ENCODE measurements at regions not wholly inside any gene's neighbourhood (a gene's known extent, or its start where the extent isn't known, plus 50 kb on each side); places are given as distances from the start of the nearest gene placed in this dataset.

DNA sequence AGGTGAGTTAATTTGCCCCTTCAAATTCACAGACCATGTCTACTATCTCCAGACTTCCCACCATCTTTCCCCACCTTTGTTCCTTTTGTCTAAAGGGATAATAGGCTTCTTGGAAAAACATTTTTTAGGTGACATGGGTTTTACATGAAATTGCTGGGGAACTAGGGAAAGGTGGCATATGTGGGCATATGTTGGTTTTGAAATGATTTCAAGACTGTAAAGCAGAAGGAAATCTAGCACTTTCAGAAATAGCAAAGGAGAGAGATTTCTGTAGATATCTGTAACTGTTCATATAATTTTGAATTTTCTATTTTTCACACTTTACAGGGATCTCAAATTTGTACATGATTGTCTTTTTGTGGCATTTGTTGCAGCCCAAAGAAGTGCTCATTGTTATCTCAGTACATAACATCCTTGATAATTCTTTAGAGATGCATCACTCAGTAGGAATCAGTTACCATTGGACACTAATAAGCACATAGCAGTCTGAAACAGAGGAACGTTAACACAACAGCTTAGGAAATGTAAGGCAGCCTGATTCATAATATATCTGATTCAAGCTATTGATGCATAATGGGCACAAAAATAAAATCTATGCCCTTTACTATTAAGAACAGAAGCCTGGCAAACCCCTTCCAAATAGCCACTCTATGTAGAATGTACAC, 659.7 kb downstream of the CENPC start:
- TF ChIP-seq, protein P1, sequence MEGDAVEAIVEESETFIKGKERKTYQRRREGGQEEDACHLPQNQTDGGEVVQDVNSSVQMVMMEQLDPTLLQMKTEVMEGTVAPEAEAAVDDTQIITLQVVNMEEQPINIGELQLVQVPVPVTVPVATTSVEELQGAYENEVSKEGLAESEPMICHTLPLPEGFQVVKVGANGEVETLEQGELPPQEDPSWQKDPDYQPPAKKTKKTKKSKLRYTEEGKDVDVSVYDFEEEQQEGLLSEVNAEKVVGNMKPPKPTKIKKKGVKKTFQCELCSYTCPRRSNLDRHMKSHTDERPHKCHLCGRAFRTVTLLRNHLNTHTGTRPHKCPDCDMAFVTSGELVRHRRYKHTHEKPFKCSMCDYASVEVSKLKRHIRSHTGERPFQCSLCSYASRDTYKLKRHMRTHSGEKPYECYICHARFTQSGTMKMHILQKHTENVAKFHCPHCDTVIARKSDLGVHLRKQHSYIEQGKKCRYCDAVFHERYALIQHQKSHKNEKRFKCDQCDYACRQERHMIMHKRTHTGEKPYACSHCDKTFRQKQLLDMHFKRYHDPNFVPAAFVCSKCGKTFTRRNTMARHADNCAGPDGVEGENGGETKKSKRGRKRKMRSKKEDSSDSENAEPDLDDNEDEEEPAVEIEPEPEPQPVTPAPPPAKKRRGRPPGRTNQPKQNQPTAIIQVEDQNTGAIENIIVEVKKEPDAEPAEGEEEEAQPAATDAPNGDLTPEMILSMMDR (conservative IDR thresholded peaks at IDR 0.05 in 1 of 2, IDR thresholded peaks at IDR 0.05 in 1 of 2; ENCODE audit: low read depth in 1 of 2, low read length in 2 of 2) = no peak
- no peak for TF ChIP-seq EZH2 (IDR thresholded peaks at IDR 0.05; ENCODE audit: low read length, missing control alignments)
